Liver (tissue), 7 donors: ENCODE measurements at regions not wholly inside any gene's neighbourhood (a gene's known extent, or its start where the extent isn't known, plus 50 kb on each side); places are given as distances from the start of the nearest gene placed in this dataset.

Experiments
- DNase-seq: peaks from one replicate; pipeline ENCODE4 v3.0.0-alpha.2; 2017; ENCODE audit warnings: low spot score
- H3K27ac ChIP-seq, 2 donors: one replicate each; pipeline ENCODE4 v1.7.0; 2013; ENCODE audit warnings: inconsistent platforms in 2 of 2, low read length in 2 of 2, control low read depth in 1 of 2, low read depth in 1 of 2, mild to moderate bottlenecking in 1 of 2
- H3K27me3 ChIP-seq, 4 donors: one replicate each; pipeline versions ENCODE4 v1.6.1 to v1.7.0; 2013; ENCODE audit warnings: low read length in 3 of 4, inconsistent platforms in 1 of 4, mild to moderate bottlenecking in 1 of 4, moderate library complexity in 1 of 4; ENCODE audit not compliant: control insufficient read depth in 4 of 4, insufficient read depth in 4 of 4
- H3K36me3 ChIP-seq, 4 donors: one replicate each; pipeline versions ENCODE4 v1.6.1 to v1.7.0; 2013; ENCODE audit warnings: low read length in 3 of 4, mild to moderate bottlenecking in 3 of 4, low read depth in 1 of 4, moderate library complexity in 1 of 4; ENCODE audit not compliant: control insufficient read depth in 4 of 4, insufficient read depth in 3 of 4
- H3K4me1 ChIP-seq, 4 donors: one replicate each; pipeline versions ENCODE4 v1.6.1 to v1.7.0; 2013; ENCODE audit warnings: low read length in 3 of 4, mild to moderate bottlenecking in 3 of 4, moderate library complexity in 1 of 4; ENCODE audit not compliant: control insufficient read depth in 4 of 4, insufficient read depth in 4 of 4
- H3K4me3 ChIP-seq, 3 donors: one replicate each; pipeline versions ENCODE4 v1.6.1 to v1.7.0; 2013; ENCODE audit warnings: low read length in 3 of 3, control low read depth in 1 of 3, low read depth in 1 of 3, mild to moderate bottlenecking in 1 of 3
- H3K9ac ChIP-seq, 2 donors: one replicate each; pipeline ENCODE4 v1.7.0; 2013; ENCODE audit warnings: low read length in 2 of 2, mild to moderate bottlenecking in 2 of 2, moderate library complexity in 2 of 2, control low read depth in 1 of 2, low read depth in 1 of 2
- H3K9me3 ChIP-seq, 4 donors: one replicate each; pipeline versions ENCODE4 v1.6.1 to v1.7.0; 2013; ENCODE audit warnings: low read length in 3 of 4; ENCODE audit not compliant: control insufficient read depth in 4 of 4
- FOXA1 ChIP-seq: IDR thresholded peaks from 2 replicates; pipeline ENCODE4 v1.6.1; 2016; ENCODE audit warnings: antibody characterized with exemption
- FOXA2 ChIP-seq: IDR thresholded peaks from 2 replicates; pipeline ENCODE4 v1.6.1; 2016; ENCODE audit warnings: antibody characterized with exemption
- JUND ChIP-seq, 2 donors: IDR thresholded peaks; 2 replicates each; pipeline ENCODE4 v1.6.1; 2016; ENCODE audit warnings: antibody characterized with exemption in 2 of 2
- MAX ChIP-seq: IDR thresholded peaks from 2 replicates; pipeline ENCODE4 v1.6.1; 2016; ENCODE audit warnings: antibody characterized with exemption
- NR2F2 ChIP-seq: IDR thresholded peaks from 2 replicates; pipeline ENCODE4 v1.6.1; 2016; ENCODE audit warnings: antibody characterized with exemption
- RAD21 ChIP-seq, 2 donors: IDR thresholded peaks; 2 replicates each; pipeline ENCODE4 v1.6.1; 2016; ENCODE audit warnings: antibody characterized with exemption in 2 of 2, mild to moderate bottlenecking in 2 of 2
- SP1 ChIP-seq: IDR thresholded peaks from 2 replicates; pipeline ENCODE4 v1.6.1; 2018; ENCODE audit warnings: antibody characterized with exemption, mild to moderate bottlenecking
- YY1 ChIP-seq: IDR thresholded peaks from 2 replicates; pipeline ENCODE4 v1.6.1; 2016; ENCODE audit warnings: antibody characterized with exemption, mild to moderate bottlenecking
- WGBS: extraction: QIAGEN DNeasy Blood & Tissue Kit; methylation state at CpG from one replicate; pipeline ENCODE4 v1.1.7; 2013; 5-methylcytosine and 5-hydroxymethylcytosine counted together
- TF ChIP-seq, protein P1 (sequence below): IDR thresholded peaks from 2 replicates; pipeline ENCODE4 v1.6.1; 2016; ENCODE audit warnings: antibody characterized with exemption, mild to moderate bottlenecking
- TF ChIP-seq, protein P2 (sequence below): IDR thresholded peaks from 2 replicates; pipeline ENCODE4 v1.6.1; 2016; ENCODE audit warnings: antibody characterized with exemption
- donor health status: healthy.
- donor health status: healthy.
- donor health status: healthy.
- donor health status: healthy.

DNA sequence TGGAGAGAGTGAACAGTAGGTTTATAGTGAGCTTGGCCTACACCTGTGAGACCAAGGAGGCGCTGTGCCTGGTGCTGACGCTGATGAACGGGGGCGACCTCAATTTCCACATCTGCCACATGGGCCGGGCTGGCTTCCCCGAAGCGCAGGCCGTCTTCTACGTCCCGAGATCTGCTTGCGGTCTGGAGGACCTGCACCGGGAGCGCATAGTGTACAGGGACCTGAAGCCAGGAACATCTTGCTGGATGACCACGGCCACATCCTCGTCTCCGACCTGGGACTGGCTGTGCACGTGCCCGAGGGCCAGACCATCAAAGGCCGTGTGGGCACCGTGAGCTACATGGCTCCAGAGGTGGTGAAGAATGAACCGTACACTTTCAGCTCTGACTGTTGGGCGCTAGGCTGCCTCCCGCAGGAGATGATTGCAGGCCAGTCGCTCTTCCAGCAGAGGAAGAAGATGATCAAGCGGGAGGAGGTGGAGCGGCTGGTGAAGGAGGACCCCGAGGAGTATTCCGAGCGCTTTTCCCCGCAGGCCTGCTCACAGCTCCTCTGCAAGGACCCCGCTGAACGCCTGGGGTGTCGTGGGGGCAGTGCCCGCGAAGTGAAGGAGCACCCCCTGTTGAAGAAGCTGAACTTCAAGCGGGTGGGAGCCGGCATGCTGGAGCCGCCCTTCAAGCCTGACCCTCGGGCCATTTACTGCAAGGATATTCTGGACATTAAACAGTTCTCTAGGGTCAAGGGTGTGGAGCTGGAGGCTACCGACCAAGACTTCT, 139.0 kb downstream of the ZDHHC20 start:
- peaks cover 0 to 2% (median 0%) of the 10 kb centered on the region in 4 donors for H3K9me3 ChIP-seq
- H3K4me3 ChIP-seq = no peak overlapping the region
- WGBS = 99% methylated on average over 40 of the region's 40 CpGs

DNA sequence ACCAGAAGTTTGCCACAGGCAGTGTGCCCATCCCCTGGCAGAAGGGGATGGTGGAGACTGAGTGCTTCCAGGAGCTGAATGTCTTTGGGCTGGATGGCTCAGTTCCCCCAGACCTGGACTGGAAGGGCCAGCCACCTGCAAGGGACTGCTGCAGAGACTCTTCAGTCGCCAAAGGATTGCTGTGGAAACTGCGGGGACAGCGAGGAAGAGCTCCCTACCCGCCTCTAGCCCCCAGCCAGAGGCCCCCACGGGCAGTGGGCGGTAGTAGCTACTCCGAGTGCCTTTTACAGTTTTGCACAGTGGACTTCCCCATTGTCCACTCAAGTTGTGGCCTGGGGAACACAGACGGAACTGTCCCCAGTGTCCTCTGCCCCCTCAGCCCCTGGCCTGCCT, 138.5 kb downstream of the ZDHHC20 start:
- Histone ChIP-seq H3K4me3 (no peak overlapping the region), H3K36me3 (peaks cover 0 to 2% (median 0%) of the 10 kb centered on the region in 4 donors), H3K9ac (no peak overlapping the region), H3K9me3 (peaks cover 0 to 2% (median 0%) of the 10 kb centered on the region in 4 donors), H3K27ac (no peak overlapping the region), H3K27me3 (no peaks in the 10 kb centered on the region), H3K4me1 (peaks cover 0 to under 1% (median 0%) of the 10 kb centered on the region in 4 donors)
- DNase-seq = no peak
- WGBS = 85% methylated on average over 8 of the region's 8 CpGs
- TF ChIP-seq RAD21 (IDR thresholded peaks at IDR 0.05) = no peak
- no peak for TF ChIP-seq NR2F2
- TF ChIP-seq YY1 = no peak
- no peak for TF ChIP-seq JUND (IDR thresholded peaks at IDR 0.05)
- no peak for TF ChIP-seq FOXA1

More for the DNA sequence above, 139.0 kb downstream of the ZDHHC20 start:
- TF ChIP-seq SP1 = no peak
- TF ChIP-seq, protein P1, sequence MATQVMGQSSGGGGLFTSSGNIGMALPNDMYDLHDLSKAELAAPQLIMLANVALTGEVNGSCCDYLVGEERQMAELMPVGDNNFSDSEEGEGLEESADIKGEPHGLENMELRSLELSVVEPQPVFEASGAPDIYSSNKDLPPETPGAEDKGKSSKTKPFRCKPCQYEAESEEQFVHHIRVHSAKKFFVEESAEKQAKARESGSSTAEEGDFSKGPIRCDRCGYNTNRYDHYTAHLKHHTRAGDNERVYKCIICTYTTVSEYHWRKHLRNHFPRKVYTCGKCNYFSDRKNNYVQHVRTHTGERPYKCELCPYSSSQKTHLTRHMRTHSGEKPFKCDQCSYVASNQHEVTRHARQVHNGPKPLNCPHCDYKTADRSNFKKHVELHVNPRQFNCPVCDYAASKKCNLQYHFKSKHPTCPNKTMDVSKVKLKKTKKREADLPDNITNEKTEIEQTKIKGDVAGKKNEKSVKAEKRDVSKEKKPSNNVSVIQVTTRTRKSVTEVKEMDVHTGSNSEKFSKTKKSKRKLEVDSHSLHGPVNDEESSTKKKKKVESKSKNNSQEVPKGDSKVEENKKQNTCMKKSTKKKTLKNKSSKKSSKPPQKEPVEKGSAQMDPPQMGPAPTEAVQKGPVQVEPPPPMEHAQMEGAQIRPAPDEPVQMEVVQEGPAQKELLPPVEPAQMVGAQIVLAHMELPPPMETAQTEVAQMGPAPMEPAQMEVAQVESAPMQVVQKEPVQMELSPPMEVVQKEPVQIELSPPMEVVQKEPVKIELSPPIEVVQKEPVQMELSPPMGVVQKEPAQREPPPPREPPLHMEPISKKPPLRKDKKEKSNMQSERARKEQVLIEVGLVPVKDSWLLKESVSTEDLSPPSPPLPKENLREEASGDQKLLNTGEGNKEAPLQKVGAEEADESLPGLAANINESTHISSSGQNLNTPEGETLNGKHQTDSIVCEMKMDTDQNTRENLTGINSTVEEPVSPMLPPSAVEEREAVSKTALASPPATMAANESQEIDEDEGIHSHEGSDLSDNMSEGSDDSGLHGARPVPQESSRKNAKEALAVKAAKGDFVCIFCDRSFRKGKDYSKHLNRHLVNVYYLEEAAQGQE = no peak
- TF ChIP-seq YY1 = no peak
- TF ChIP-seq FOXA1 = no peak
- Histone ChIP-seq H3K36me3 (peaks cover 0 to 2% (median 0%) of the 10 kb centered on the region in 4 donors), H3K4me1 (no peaks in the 10 kb centered on the region), H3K27ac (no peak overlapping the region), H3K27me3 (no peaks in the 10 kb centered on the region), H3K9ac (no peak overlapping the region)
- DNase-seq = no peak

GRCh38 chr13:21321269-21321668, 137.8 kb downstream of the ZDHHC20 start:
- Histone ChIP-seq H3K27ac (no peak overlapping the region), H3K9ac (no peak overlapping the region), H3K4me3 (no peak overlapping the region), H3K36me3 (peaks cover 0 to 2% (median 0%) of the 10 kb centered on the region in 4 donors), H3K9me3 (peaks cover 0 to 2% (median 0%) of the 10 kb centered on the region in 4 donors), H3K27me3 (no peaks in the 10 kb centered on the region), H3K4me1 (peaks cover 0 to 6% (median 1%) of the 10 kb centered on the region in 4 donors)
- no peak for TF ChIP-seq SP1
- TF ChIP-seq FOXA2 = no peak
- TF ChIP-seq, protein P2, sequence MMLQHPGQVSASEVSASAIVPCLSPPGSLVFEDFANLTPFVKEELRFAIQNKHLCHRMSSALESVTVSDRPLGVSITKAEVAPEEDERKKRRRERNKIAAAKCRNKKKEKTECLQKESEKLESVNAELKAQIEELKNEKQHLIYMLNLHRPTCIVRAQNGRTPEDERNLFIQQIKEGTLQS = no peak
- TF ChIP-seq MAX = no peak
- TF ChIP-seq JUND (IDR thresholded peaks at IDR 0.05) = no peak
- TF ChIP-seq, protein P1 = no peak
- DNase-seq = no peak
- WGBS = 79% methylated on average over 7 of the region's 7 CpGs
